T-cell (primary cell): ENCODE measurements at regions not wholly inside any gene's neighbourhood (a gene's known extent, or its start where the extent isn't known, plus 50 kb on each side); places are given as distances from the start of the nearest gene placed in this dataset.

ENCODE experiments used
- ATAC-seq, 4 experiments: fragments of 200-7000 bp in 3 of 4; fragments of 150-1000 bp in 1 of 4; cut with Tn5 transposase; replicated peaks in 1 of 4; 1 replicate in 3 of 4; 2 replicates in 1 of 4; pipeline ENCODE4 v1.10.0; 2021; ENCODE audit warnings: moderate library complexity in 3 of 4, mild to moderate bottlenecking in 2 of 4, moderate number of reproducible peaks in 1 of 4
- CTCF ChIA-PET, 2 donors: fragments of 300-600 bp; sonication (Branson Sonifier 250); formaldehyde crosslinking; loops; one replicate each; lab custom pipeline; 2022; ENCODE audit warnings: antibody characterized with exemption in 2 of 2; lab: Charles Lee
- POLR2A ChIA-PET, 2 donors: fragments of 300-600 bp; sonication (Branson Sonifier 250); formaldehyde crosslinking; loops; one replicate each; lab custom pipeline; 2022; ENCODE audit warnings: antibody characterized with exemption in 2 of 2; lab: Charles Lee
- DNase-seq, 35 experiments: peaks; one replicate each; pipeline versions ENCODE4 v3.0.0 to v3.0.0-alpha.2; 2013 to 2023
- H3K27ac ChIP-seq: one replicate; pipeline ENCODE4 v1.5.1; 2013; ENCODE audit warnings: low read length
- H3K27me3 ChIP-seq, 2 experiments: replicated peaks in 1 of 2; 1 replicate in 1 of 2; 2 replicates in 1 of 2; pipeline versions ENCODE4 v1.6.1 to v1.7.0; 2013; ENCODE audit warnings: low read length in 1 of 2, mixed read lengths in 1 of 2; ENCODE audit not compliant: control insufficient read depth in 2 of 2, insufficient read depth in 2 of 2; ENCODE audit errors: extremely low read depth in 1 of 2
- H3K36me3 ChIP-seq, 2 donors: 1 replicate in 1 of 2; 2 replicates in 1 of 2; pipeline versions ENCODE4 v1.6.1 to v1.7.0; 2013; ENCODE audit warnings: low read length in 1 of 2; ENCODE audit not compliant: control insufficient read depth in 2 of 2, insufficient read depth in 1 of 2; ENCODE audit errors: extremely low read depth in 1 of 2
- H3K4me1 ChIP-seq, 2 experiments: 1 replicate in 1 of 2; 2 replicates in 1 of 2; pipeline versions ENCODE4 v1.6.1 to v1.7.0; 2013; ENCODE audit warnings: low read length in 2 of 2, mixed read lengths in 1 of 2; ENCODE audit not compliant: insufficient read depth in 2 of 2, control insufficient read depth in 1 of 2; ENCODE audit errors: extremely low read depth in 1 of 2
- H3K4me3 ChIP-seq, 2 donors: 1 replicate in 1 of 2; 2 replicates in 1 of 2; pipeline versions ENCODE4 v1.5.1 to v1.7.0; 2013; ENCODE audit warnings: mild to moderate bottlenecking in 2 of 2, low read length in 1 of 2, moderate library complexity in 1 of 2; ENCODE audit not compliant: control insufficient read depth in 1 of 2; ENCODE audit errors: extremely low read depth in 1 of 2
- H3K9me3 ChIP-seq: 2 replicates; pipeline ENCODE4 v1.7.0; 2013
- H3K27ac Mint-ChIP-seq, 2 donors: one replicate each; pipeline ENCODE4 v1.8.0; 2020 to 2021; ENCODE audit warnings: mild to moderate bottlenecking in 2 of 2, mixed read lengths in 2 of 2
- H3K27me3 Mint-ChIP-seq, 2 donors: one replicate each; pipeline ENCODE4 v1.8.0; 2021 to 2022; ENCODE audit warnings: mixed read lengths in 2 of 2
- H3K36me3 Mint-ChIP-seq: one replicate; pipeline ENCODE4 v1.8.0; 2021; ENCODE audit warnings: mixed read lengths
- H3K4me1 Mint-ChIP-seq, 3 donors: one replicate each; pipeline ENCODE4 v1.8.0; 2020 to 2022; ENCODE audit warnings: mixed read lengths in 3 of 3, mild to moderate bottlenecking in 1 of 3
- H3K4me3 Mint-ChIP-seq, 3 donors: one replicate each; pipeline ENCODE4 v1.8.0; 2020 to 2022; ENCODE audit warnings: mild to moderate bottlenecking in 3 of 3, mixed read lengths in 3 of 3, moderate library complexity in 3 of 3
- H3K9me3 Mint-ChIP-seq, 3 donors: one replicate each; pipeline ENCODE4 v1.8.0; 2020 to 2022; ENCODE audit warnings: mixed read lengths in 3 of 3
- WGBS: methylation state at CpG from one replicate; pipeline ENCODE4 v1.1.5; 2013; ENCODE audit warnings: missing lambda C conversion rate; ENCODE audit not compliant: insufficient coverage; 5-methylcytosine and 5-hydroxymethylcytosine counted together

DNA sequence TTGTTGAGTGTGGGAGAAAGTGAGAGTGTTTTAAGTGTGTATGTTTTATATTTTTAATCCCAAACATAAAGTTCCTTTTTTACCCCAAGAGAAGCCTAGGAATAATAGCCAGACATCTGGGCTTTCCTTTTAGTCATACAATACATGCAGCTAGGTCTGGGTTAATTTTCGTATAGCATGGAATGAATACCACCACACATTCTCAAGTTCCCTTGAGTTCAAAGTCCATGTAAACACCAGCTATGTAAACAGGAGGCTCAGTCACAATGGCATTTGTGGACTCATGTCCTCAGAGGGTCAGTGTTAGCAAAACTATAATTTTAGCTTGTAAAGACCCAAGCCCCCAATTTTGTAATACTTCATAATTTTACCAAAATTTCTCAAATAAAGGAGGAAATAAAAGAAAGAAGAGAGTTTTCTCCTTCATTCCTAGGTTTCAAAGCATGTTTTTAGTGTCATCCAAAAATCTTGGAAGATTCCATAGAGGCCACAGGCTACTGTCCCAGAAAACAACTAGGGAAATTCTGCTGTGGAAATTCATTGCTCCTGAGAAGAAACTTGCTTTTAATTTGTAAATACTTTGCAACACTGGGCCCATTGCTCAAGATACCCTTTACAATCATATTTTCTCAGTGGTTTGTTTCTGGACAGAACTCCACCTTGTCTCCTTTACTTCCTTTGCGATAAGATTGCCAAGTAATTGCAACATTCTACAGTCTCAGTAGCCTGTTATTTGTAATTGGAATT, 671.2 kb downstream of the COL12A1 start:
- Mint-ChIP-seq H3K4me3 (no peak overlapping the region), H3K27me3 (no peaks in the 10 kb centered on the region), H3K27ac (no peak overlapping the region), H3K4me1 (no peaks in the 10 kb centered on the region), H3K9me3 (peaks cover 4 to 7% (median 4%) of the 10 kb centered on the region in 3 donors), H3K36me3 (no peaks in the 10 kb centered on the region)
- Histone ChIP-seq H3K27ac (no peak overlapping the region), H3K9me3 (no peaks in the 10 kb centered on the region), H3K36me3 (no peaks in the 10 kb centered on the region), H3K4me1 (no peaks in the 10 kb centered on the region), H3K4me3 (no peak overlapping the region), H3K27me3 (no peaks in the 10 kb centered on the region)
- DNase-seq (no peak), ATAC-seq (no peak)
- POLR2A ChIA-PET, result no interaction called here
- no CpG with 5 or more reads among the region's 2 CpGs for WGBS
- CTCF ChIA-PET, result no interaction called here

DNA sequence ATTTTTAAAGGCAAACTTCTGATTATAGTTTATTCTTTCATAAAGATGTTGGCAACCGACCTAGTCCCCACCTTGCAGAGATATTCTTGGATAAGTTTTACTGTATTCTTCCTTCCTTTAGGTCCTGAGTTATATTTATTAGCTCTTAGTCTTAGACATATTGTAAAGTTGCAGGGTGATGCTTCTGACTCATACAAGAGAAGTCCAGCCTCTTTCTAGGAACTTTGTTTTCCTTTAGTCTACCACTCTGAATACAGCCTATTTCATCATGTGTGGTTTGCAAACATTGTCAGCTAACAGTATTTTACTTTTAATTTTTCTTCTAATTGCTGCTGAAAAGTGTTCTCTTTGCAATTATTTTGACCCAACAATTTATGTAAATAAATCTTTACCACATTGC, 686.7 kb downstream of the COL12A1 start:
- H3K9me3 ChIP-seq, result no peaks in the 10 kb centered on the region
- H3K36me3 Mint-ChIP-seq, result no peaks in the 10 kb centered on the region
- no peak overlapping the region for H3K4me3 ChIP-seq
- no peaks in the 10 kb centered on the region for H3K4me1 Mint-ChIP-seq
- no peak overlapping the region for H3K4me3 Mint-ChIP-seq
- no peaks in the 10 kb centered on the region for H3K27me3 Mint-ChIP-seq
- no peak for DNase-seq
- H3K36me3 ChIP-seq, result no peaks in the 10 kb centered on the region
- H3K27ac Mint-ChIP-seq, result no peak overlapping the region
- H3K27me3 ChIP-seq, result no peaks in the 10 kb centered on the region
- CTCF ChIA-PET, result no interaction called here
- WGBS, result no CpG with 5 or more reads among the region's 1 CpG
- H3K9me3 Mint-ChIP-seq, result peaks cover 2 to 6% (median 4%) of the 10 kb centered on the region in 3 donors
- ATAC-seq, result no peak
- H3K27ac ChIP-seq, result no peak overlapping the region
- H3K4me1 ChIP-seq, result no peaks in the 10 kb centered on the region
- POLR2A ChIA-PET, result no interaction called here

GRCh38 chr6:74518035-74518434, 687.8 kb downstream of the COL12A1 start:
- Mint-ChIP-seq H3K27ac (no peak overlapping the region), H3K27me3 (no peaks in the 10 kb centered on the region), H3K36me3 (no peaks in the 10 kb centered on the region), H3K4me3 (no peak overlapping the region), H3K4me1 (no peaks in the 10 kb centered on the region), H3K9me3 (peaks cover 2 to 6% (median 4%) of the 10 kb centered on the region in 3 donors)
- Histone ChIP-seq H3K9me3 (no peaks in the 10 kb centered on the region), H3K27me3 (no peaks in the 10 kb centered on the region), H3K4me3 (no peak overlapping the region), H3K27ac (no peak overlapping the region), H3K4me1 (no peaks in the 10 kb centered on the region), H3K36me3 (no peaks in the 10 kb centered on the region)
- no CpG with 5 or more reads among the region's 1 CpG for WGBS
- ATAC-seq (no peak), DNase-seq (no peak)
- ChIA-PET CTCF (no interaction called here), POLR2A (no interaction called here)

DNA sequence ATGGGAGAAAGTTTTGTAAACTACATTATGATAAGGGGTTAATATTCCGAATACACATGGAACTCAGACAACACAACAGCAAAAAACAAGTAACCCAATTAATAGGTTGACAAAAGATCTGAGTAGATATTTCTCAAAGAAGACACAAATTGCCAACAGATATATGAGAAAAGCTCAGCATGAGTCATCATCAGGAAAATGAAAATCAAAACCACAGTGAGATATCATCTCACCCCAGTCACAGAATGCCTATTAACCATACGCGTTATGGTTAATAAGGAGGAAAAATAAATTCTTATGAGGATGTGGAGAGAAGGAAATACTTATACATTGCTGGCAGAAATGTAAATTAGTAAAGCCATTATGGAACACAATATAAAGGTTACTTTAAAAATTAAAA, 695.0 kb downstream of the COL12A1 start:
- Histone ChIP-seq H3K4me3 (no peak overlapping the region), H3K27me3 (no peaks in the 10 kb centered on the region), H3K4me1 (no peaks in the 10 kb centered on the region), H3K36me3 (no peaks in the 10 kb centered on the region), H3K27ac (no peak overlapping the region), H3K9me3 (no peaks in the 10 kb centered on the region)
- H3K4me3 Mint-ChIP-seq, result no peak overlapping the region
- no peak for DNase-seq
- no peak overlapping the region for H3K27ac Mint-ChIP-seq
- peaks cover 10 to 36% (median 15%) of the 10 kb centered on the region in 3 donors for H3K9me3 Mint-ChIP-seq
- no peaks in the 10 kb centered on the region for H3K36me3 Mint-ChIP-seq
- no peaks in the 10 kb centered on the region for H3K4me1 Mint-ChIP-seq
- H3K27me3 Mint-ChIP-seq, result no peaks in the 10 kb centered on the region
- no CpG with 5 or more reads among the region's 3 CpGs for WGBS
- ChIA-PET POLR2A (no interaction called here), CTCF (no interaction called here)
- no peak for ATAC-seq

DNA sequence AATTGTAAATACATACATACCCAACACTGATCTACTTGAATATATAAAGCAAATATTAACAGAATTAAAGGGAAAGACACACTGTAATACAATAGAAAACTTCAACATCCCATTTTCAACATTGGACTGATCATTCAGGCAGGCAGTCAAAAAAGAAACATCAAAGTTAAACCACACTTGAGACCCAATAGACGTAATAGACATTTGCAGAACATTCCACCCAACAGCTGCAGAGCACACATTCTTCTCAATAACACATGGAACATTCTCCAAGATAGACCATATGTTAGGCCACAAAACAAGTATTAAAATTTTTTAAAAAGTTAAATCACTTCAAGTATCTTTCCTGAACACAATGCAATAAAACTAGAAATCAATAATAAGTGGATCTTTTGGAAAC, 698.2 kb downstream of the COL12A1 start:
- Histone ChIP-seq H3K27ac (no peak overlapping the region), H3K4me1 (no peaks in the 10 kb centered on the region), H3K9me3 (peaks cover 3% of the 10 kb centered on the region), H3K4me3 (no peak overlapping the region), H3K36me3 (no peaks in the 10 kb centered on the region), H3K27me3 (no peaks in the 10 kb centered on the region)
- ATAC-seq, result no peak
- Mint-ChIP-seq H3K27me3 (no peaks in the 10 kb centered on the region), H3K4me3 (no peak overlapping the region), H3K4me1 (no peaks in the 10 kb centered on the region), H3K27ac (no peak overlapping the region), H3K9me3 (peaks cover 14 to 42% (median 27%) of the 10 kb centered on the region in 3 donors), H3K36me3 (no peaks in the 10 kb centered on the region)
- ChIA-PET POLR2A (no interaction called here), CTCF (no interaction called here)
- WGBS, result no CpG with 5 or more reads among the region's 1 CpG
- DNase-seq, result no peak

DNA sequence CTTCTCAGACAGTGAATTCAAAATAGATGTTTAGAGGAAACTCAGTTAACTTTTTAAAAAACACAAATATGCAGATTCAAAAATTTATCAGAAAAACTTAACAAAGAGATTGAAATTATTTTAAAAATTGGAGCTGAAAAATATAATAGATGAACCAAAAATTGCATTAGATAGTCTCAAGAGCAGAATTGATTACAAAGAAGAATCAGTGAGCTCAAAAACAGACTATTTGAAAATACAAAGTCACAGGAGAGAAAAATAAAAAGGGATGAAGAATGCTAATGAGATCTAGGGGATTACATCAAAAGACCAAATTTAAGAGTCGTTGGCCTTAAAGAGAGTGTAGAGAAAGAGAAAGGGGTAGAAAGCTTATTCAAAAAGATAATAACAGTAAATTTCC, 700.5 kb downstream of the COL12A1 start:
- no CpG with 5 or more reads among the region's 1 CpG for WGBS
- H3K36me3 ChIP-seq, result no peaks in the 10 kb centered on the region
- DNase-seq, result no peak
- H3K9me3 ChIP-seq, result peaks cover 3% of the 10 kb centered on the region
- H3K4me1 ChIP-seq, result no peaks in the 10 kb centered on the region
- Mint-ChIP-seq H3K27me3 (no peaks in the 10 kb centered on the region), H3K4me1 (no peaks in the 10 kb centered on the region), H3K4me3 (no peak overlapping the region), H3K36me3 (no peaks in the 10 kb centered on the region), H3K27ac (no peak overlapping the region), H3K9me3 (peaks cover 10 to 36% (median 26%) of the 10 kb centered on the region in 3 donors)
- no peak overlapping the region for H3K4me3 ChIP-seq
- no peaks in the 10 kb centered on the region for H3K27me3 ChIP-seq
- no peak for ATAC-seq
- POLR2A ChIA-PET, result no interaction called here
- CTCF ChIA-PET, result no interaction called here
- H3K27ac ChIP-seq, result no peak overlapping the region

DNA sequence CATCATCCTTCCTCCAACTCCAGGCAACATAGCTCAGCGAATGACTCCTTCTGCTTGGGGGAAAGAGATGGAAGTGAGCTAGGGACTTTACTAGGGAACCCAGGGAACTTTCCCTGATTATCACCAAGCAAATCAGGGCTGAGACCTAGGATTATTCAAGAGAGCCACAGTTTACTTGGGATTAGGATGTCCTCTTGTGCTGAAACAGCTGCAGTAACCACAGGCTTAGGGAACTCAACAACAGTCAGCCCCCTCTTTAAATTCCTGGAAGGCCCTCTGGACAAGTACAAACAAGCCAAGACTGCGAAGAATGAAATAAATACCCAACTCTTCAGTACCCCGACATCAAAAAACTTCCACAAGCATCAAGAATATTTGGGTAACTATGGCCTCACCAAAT, 700.9 kb downstream of the COL12A1 start:
- POLR2A ChIA-PET, result no interaction called here
- WGBS, result no CpG with 5 or more reads among the region's 3 CpGs
- Histone ChIP-seq H3K4me1 (no peaks in the 10 kb centered on the region), H3K27ac (no peak overlapping the region), H3K9me3 (peaks cover 3% of the 10 kb centered on the region), H3K4me3 (no peak overlapping the region), H3K27me3 (no peaks in the 10 kb centered on the region), H3K36me3 (no peaks in the 10 kb centered on the region)
- Mint-ChIP-seq H3K36me3 (no peaks in the 10 kb centered on the region), H3K27me3 (no peaks in the 10 kb centered on the region), H3K4me1 (no peaks in the 10 kb centered on the region), H3K9me3 (peaks cover 10 to 32% (median 22%) of the 10 kb centered on the region in 3 donors), H3K27ac (no peak overlapping the region), H3K4me3 (no peak overlapping the region)
- DNase-seq (no peak), ATAC-seq (no peak)
- CTCF ChIA-PET, result no interaction called here
